CD14-positive monocyte (primary cell): ENCODE measurements at regions not wholly inside any gene's neighbourhood (a gene's known extent, or its start where the extent isn't known, plus 50 kb on each side); places are given as distances from the start of the nearest gene placed in this dataset.

Experiments used
- DNase-seq, 3 donors: peaks; one replicate each; pipeline ENCODE4 v3.0.0-alpha.2; 2011 to 2022
- H2AFZ ChIP-seq: 2 replicates; pipeline ENCODE4 v1.6.0; 2012; ENCODE audit warnings: mild to moderate bottlenecking, low read depth, low read length, inconsistent platforms; ENCODE audit not compliant: insufficient read depth, poor library complexity, severe bottlenecking
- H3K27ac ChIP-seq, 2 donors: 1 replicate in 1 of 2; 2 replicates in 1 of 2; pipeline ENCODE4 v1.5.1; 2012 to 2013; ENCODE audit warnings: low read length in 2 of 2, control low read depth in 1 of 2, inconsistent platforms in 1 of 2, low read depth in 1 of 2, mild to moderate bottlenecking in 1 of 2
- H3K27me3 ChIP-seq, 2 donors: one replicate each; pipeline versions ENCODE4 v1.6.0 to v1.6.1; 2011 to 2013; ENCODE audit warnings: low read length in 2 of 2; ENCODE audit not compliant: control insufficient read depth in 2 of 2, insufficient read depth in 2 of 2
- H3K36me3 ChIP-seq, 2 donors: replicated peaks in 1 of 2; 1 replicate in 1 of 2; 2 replicates in 1 of 2; pipeline versions ENCODE4 v1.5.1 to v1.6.1; 2012 to 2013; ENCODE audit warnings: low read length in 2 of 2, control low read depth in 1 of 2, inconsistent platforms in 1 of 2, mild to moderate bottlenecking in 1 of 2; ENCODE audit not compliant: insufficient read depth in 2 of 2, control insufficient read depth in 1 of 2
- H3K4me1 ChIP-seq, 2 donors: 1 replicate in 1 of 2; 2 replicates in 1 of 2; pipeline versions ENCODE4 v1.5.1 to v1.6.1; 2012 to 2013; ENCODE audit warnings: low read length in 2 of 2, control low read depth in 1 of 2, inconsistent platforms in 1 of 2, mild to moderate bottlenecking in 1 of 2, moderate library complexity in 1 of 2; ENCODE audit not compliant: insufficient read depth in 2 of 2, control insufficient read depth in 1 of 2
- H3K4me2 ChIP-seq: replicated peaks from 2 replicates; pipeline ENCODE3; 2012; ENCODE audit warnings: low read length, moderate library complexity, mild to moderate bottlenecking; ENCODE audit not compliant: poor library complexity, severe bottlenecking; ENCODE audit errors: extremely low read depth
- H3K4me3 ChIP-seq, 3 experiments: fragments of 200-600 bp in 1 of 3; sonication (generic) in 1 of 3; replicated peaks in 1 of 3; 1 replicate in 2 of 3; 2 replicates in 1 of 3; pipeline ENCODE4 v1.5.1; 2011 to 2013; ENCODE audit warnings: low read length in 3 of 3, mild to moderate bottlenecking in 3 of 3, control low read depth in 2 of 3, low read depth in 2 of 3, inconsistent platforms in 1 of 3, moderate library complexity in 1 of 3
- H3K79me2 ChIP-seq: 2 replicates; pipeline ENCODE4 v1.6.0; 2012; ENCODE audit warnings: mild to moderate bottlenecking, control low read depth, inconsistent platforms, low read length, moderate library complexity; ENCODE audit not compliant: insufficient read depth
- H3K9ac ChIP-seq: 2 replicates; pipeline ENCODE4 v1.6.0; 2017; ENCODE audit warnings: low read length, mild to moderate bottlenecking; ENCODE audit not compliant: insufficient read depth, poor library complexity, severe bottlenecking
- H3K9me3 ChIP-seq, 2 donors: replicated peaks in 1 of 2; 1 replicate in 1 of 2; 2 replicates in 1 of 2; pipeline versions ENCODE4 v1.5.1 to v1.6.1; 2012 to 2013; ENCODE audit warnings: low read length in 2 of 2, control low read depth in 1 of 2; ENCODE audit not compliant: control insufficient read depth in 1 of 2, insufficient read depth in 1 of 2
- H4K20me1 ChIP-seq: 2 replicates; pipeline ENCODE4 v1.6.0; 2012; ENCODE audit warnings: mild to moderate bottlenecking, low read length, control low read depth, moderate library complexity; ENCODE audit not compliant: insufficient read depth
- H3K27ac Mint-ChIP-seq, 7 donors: one replicate each; pipeline ENCODE4 v1.8.0; 2020; ENCODE audit warnings: mild to moderate bottlenecking in 7 of 7, mixed read lengths in 7 of 7, moderate library complexity in 6 of 7, inconsistent platforms in 2 of 7
- H3K27me3 Mint-ChIP-seq, 3 donors: one replicate each; pipeline ENCODE4 v1.8.0; 2021 to 2022; ENCODE audit warnings: low read depth in 3 of 3, mild to moderate bottlenecking in 3 of 3, mixed read lengths in 3 of 3, moderate library complexity in 3 of 3, inconsistent platforms in 1 of 3
- H3K36me3 Mint-ChIP-seq, 2 donors: one replicate each; pipeline ENCODE4 v1.8.0; 2020; ENCODE audit warnings: mixed read lengths in 2 of 2, inconsistent platforms in 1 of 2, mild to moderate bottlenecking in 1 of 2
- H3K4me1 Mint-ChIP-seq: one replicate; pipeline ENCODE4 v1.8.0; 2020; ENCODE audit warnings: mild to moderate bottlenecking, mixed read lengths
- H3K4me3 Mint-ChIP-seq, 2 donors: one replicate each; pipeline ENCODE4 v1.8.0; 2020; ENCODE audit warnings: mild to moderate bottlenecking in 2 of 2, mixed read lengths in 2 of 2, moderate library complexity in 1 of 2
- H3K9me3 Mint-ChIP-seq, 7 donors: one replicate each; pipeline ENCODE4 v1.8.0; 2020 to 2022; ENCODE audit warnings: mixed read lengths in 7 of 7, mild to moderate bottlenecking in 6 of 7, moderate library complexity in 6 of 7, inconsistent platforms in 2 of 7
- CTCF ChIP-seq: fragments of 200-600 bp; IDR thresholded peaks from one replicate; pipeline ENCODE4 v1.8.0; 2022; ENCODE audit warnings: antibody characterized with exemption, mild to moderate bottlenecking
- WGBS: methylation state at CpG from one replicate; pipeline ENCODE4 v1.1.5; 2013; ENCODE audit warnings: missing lambda C conversion rate; ENCODE audit not compliant: insufficient coverage; 5-methylcytosine and 5-hydroxymethylcytosine counted together
- intact Hi-C, 2 donors: fragments of 100-400 bp; cut with micrococcal nuclease; formaldehyde crosslinking; loops; one replicate each; pipeline versions ENCODE4 v1.15.0 to v1.15.1; 2023

DNA sequence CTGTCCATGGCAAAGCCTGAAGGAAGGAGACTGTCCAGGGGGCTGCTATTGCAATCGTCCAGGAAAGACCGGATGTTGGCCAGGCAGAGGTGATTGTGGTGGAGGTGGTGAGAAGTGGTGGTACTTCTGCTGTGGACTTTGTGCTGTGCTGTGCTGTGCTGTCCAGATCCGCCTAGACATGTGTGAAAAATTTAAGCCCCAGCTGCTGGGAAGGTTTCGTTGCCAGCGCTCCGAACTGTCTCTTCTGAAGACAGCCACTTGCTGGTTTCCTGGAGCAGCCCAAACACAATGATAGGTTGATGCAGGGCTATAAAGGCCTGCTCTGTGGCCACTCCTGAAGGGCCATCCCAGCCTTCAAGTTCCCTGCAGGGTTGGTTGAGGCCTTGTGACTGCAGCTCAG, 223.0 kb upstream of the MPDZ start:
- H3K9ac ChIP-seq: no peak overlapping the region
- no peaks in the 10 kb centered on the region for H3K27me3 ChIP-seq
- no peak overlapping the region for H3K27ac Mint-ChIP-seq
- H3K9me3 Mint-ChIP-seq: peaks cover 0 to 3% (median 2%) of the 10 kb centered on the region in 7 donors
- H3K27me3 Mint-ChIP-seq: no peaks in the 10 kb centered on the region
- H3K4me2 ChIP-seq: no peak overlapping the region
- H3K9me3 ChIP-seq: no peaks in the 10 kb centered on the region
- H3K4me3 Mint-ChIP-seq: no peak overlapping the region
- H3K36me3 Mint-ChIP-seq: no peaks in the 10 kb centered on the region
- no peak for TF ChIP-seq CTCF
- H3K36me3 ChIP-seq: no peaks in the 10 kb centered on the region
- no peak for DNase-seq
- no peak overlapping the region for H2AFZ ChIP-seq
- H3K4me3 ChIP-seq: no peak overlapping the region
- H3K4me1 Mint-ChIP-seq: no peaks in the 10 kb centered on the region
- intact Hi-C loops: no loop called here
- H3K79me2 ChIP-seq: no peaks in the 10 kb centered on the region
- no peaks in the 10 kb centered on the region for H3K4me1 ChIP-seq
- no peaks in the 10 kb centered on the region for H4K20me1 ChIP-seq
- 85% methylated on average over 6 of the region's 6 CpGs for WGBS
- no peak overlapping the region for H3K27ac ChIP-seq

DNA sequence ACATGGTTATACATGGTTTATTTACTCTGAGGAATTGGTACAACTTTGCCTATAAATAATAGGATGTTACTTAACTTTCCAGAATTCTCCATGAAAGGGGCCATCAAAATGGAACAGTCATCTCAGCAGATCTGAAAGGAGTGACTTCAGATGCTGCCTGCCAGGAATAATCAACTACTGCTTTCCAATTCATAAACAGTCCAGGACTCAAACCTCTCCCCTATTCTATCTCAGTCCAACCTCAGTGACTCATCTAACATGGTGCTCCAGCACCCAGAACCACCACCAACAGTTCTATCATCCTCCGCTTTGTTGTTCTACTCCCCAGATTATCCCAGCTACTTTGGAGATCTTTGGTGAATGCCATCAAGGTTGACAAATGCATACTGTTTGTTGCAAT, 221.5 kb upstream of the MPDZ start:
- Histone ChIP-seq H3K79me2 (no peaks in the 10 kb centered on the region), H4K20me1 (no peaks in the 10 kb centered on the region), H3K4me3 (no peak overlapping the region), H3K4me1 (no peaks in the 10 kb centered on the region), H3K36me3 (no peaks in the 10 kb centered on the region), H2AFZ (no peak overlapping the region), H3K9ac (no peak overlapping the region), H3K27ac (no peak overlapping the region), H3K4me2 (no peak overlapping the region), H3K9me3 (no peaks in the 10 kb centered on the region), H3K27me3 (no peaks in the 10 kb centered on the region)
- H3K4me1 Mint-ChIP-seq: no peaks in the 10 kb centered on the region
- H3K27ac Mint-ChIP-seq: peak overlapping the region in 1 of 7 donors; percentile 0
- no peak overlapping the region for H3K4me3 Mint-ChIP-seq
- no CpG with 5 or more reads among the region's 1 CpG for WGBS
- H3K27me3 Mint-ChIP-seq: no peaks in the 10 kb centered on the region
- peaks cover 0 to 3% (median 0%) of the 10 kb centered on the region in 7 donors for H3K9me3 Mint-ChIP-seq
- no peak for DNase-seq
- intact Hi-C loops: no loop called here
- TF ChIP-seq CTCF: no peak
- H3K36me3 Mint-ChIP-seq: no peaks in the 10 kb centered on the region
